Mammary epithelial cell (primary cell): ENCODE measurements at regions not wholly inside any gene's neighbourhood (a gene's known extent, or its start where the extent isn't known, plus 50 kb on each side); places are given as distances from the start of the nearest gene placed in this dataset.
"Not testable (repeated sequence)": the region's sequence is repeated elsewhere in the genome, so short reads cannot be mapped to it uniquely, and the experiment has no call there.

ENCODE experiments used
- CTCF ChIP-seq, 2 donors: IDR thresholded peaks in 1 of 2; conservative IDR thresholded peaks in 1 of 2; 2 replicates each; pipeline ENCODE4 v1.5.1; 2011 to 2012; ENCODE audit warnings: inconsistent platforms in 2 of 2, low read length in 2 of 2, mild to moderate bottlenecking in 2 of 2, control low read depth in 1 of 2, low read depth in 1 of 2; ENCODE audit not compliant: insufficient read depth in 1 of 2; ENCODE audit errors: extremely low read depth in 1 of 2
- EZH2 ChIP-seq: IDR thresholded peaks from 2 replicates; pipeline ENCODE4 v1.6.1; 2012; ENCODE audit warnings: low read length, inconsistent platforms, borderline replicate concordance

DNA sequence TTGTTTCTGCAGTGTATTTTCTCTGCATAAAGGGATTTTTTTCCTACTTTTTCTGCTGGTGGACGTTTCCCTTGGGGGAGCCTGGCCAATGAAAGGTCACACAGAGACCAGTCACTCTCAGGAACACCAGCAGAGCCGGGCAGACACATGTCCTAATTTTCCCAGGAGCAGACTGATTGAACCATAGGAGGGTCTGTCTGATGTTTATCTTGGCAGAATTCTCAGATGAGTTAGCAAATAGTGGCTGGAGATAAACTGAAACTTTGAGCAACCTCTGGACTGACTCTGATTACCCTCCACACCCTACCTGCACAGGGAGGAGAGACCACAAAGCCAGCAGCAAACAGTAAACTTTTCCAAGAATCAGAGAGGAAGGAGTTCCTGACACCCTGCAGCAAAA, 90.0 kb upstream of the PLGLB2 start:
- TF ChIP-seq CTCF (conservative IDR thresholded peaks at IDR 0.05 in 1 of 2, IDR thresholded peaks at IDR 0.05 in 1 of 2; ENCODE audit: extremely low read depth in 1 of 2, insufficient read depth in 1 of 2, low read depth in 1 of 2, low read length in 2 of 2); EZH2: not testable (repeated sequence)
